ENCODE measurements at regions not wholly inside any gene's neighbourhood (a gene's known extent, or its start where the extent isn't known, plus 50 kb on each side); places are given as distances from the start of the nearest gene placed in this dataset.

- TF ChIP-seq, protein P1, sequence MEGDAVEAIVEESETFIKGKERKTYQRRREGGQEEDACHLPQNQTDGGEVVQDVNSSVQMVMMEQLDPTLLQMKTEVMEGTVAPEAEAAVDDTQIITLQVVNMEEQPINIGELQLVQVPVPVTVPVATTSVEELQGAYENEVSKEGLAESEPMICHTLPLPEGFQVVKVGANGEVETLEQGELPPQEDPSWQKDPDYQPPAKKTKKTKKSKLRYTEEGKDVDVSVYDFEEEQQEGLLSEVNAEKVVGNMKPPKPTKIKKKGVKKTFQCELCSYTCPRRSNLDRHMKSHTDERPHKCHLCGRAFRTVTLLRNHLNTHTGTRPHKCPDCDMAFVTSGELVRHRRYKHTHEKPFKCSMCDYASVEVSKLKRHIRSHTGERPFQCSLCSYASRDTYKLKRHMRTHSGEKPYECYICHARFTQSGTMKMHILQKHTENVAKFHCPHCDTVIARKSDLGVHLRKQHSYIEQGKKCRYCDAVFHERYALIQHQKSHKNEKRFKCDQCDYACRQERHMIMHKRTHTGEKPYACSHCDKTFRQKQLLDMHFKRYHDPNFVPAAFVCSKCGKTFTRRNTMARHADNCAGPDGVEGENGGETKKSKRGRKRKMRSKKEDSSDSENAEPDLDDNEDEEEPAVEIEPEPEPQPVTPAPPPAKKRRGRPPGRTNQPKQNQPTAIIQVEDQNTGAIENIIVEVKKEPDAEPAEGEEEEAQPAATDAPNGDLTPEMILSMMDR (optimal IDR thresholded peaks at IDR 0.05 in 1 of 3, IDR thresholded peaks at IDR 0.05 in 1 of 3, conservative IDR thresholded peaks at IDR 0.05 in 1 of 3; ENCODE audit: extremely low read depth in 1 of 3, insufficient read depth in 2 of 3, low read length in 3 of 3) = no peak
- no peak for TF ChIP-seq EZH2 (IDR thresholded peaks at IDR 0.05; ENCODE audit: low read length)
These were observed 105.3 kb upstream of the CXCR4 start for GRCh38 chr2:136223274-136223673.

Data from keratinocyte (primary cell).